ENCODE measurements at regions not wholly inside any gene's neighbourhood (a gene's known extent, or its start where the extent isn't known, plus 50 kb on each side); places are given as distances from the start of the nearest gene placed in this dataset.

DNA sequence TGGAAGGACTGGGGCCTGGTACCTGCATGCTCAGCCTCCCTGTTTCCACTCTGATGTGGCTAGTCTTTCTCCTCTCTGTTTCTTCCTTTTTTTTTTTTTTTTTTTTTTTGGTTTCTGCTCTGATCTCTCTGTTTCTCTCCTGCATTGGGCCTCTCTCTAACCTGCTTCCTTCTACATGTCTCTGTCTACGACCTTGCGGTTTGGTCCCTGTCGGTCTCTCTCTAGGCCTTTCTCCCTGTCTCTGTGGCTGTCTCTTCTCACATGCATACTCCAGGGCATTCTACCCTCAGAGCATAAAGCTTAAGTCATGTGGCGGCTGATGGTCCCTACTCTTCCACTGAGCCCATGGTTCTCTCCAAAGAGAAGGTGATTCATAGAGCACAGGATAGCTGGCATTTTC, 1096.6 kb downstream of the BCL11B start:
- no peak for TF ChIP-seq POLR2A (IDR thresholded peaks at IDR 0.05)
- TF ChIP-seq, protein P1, sequence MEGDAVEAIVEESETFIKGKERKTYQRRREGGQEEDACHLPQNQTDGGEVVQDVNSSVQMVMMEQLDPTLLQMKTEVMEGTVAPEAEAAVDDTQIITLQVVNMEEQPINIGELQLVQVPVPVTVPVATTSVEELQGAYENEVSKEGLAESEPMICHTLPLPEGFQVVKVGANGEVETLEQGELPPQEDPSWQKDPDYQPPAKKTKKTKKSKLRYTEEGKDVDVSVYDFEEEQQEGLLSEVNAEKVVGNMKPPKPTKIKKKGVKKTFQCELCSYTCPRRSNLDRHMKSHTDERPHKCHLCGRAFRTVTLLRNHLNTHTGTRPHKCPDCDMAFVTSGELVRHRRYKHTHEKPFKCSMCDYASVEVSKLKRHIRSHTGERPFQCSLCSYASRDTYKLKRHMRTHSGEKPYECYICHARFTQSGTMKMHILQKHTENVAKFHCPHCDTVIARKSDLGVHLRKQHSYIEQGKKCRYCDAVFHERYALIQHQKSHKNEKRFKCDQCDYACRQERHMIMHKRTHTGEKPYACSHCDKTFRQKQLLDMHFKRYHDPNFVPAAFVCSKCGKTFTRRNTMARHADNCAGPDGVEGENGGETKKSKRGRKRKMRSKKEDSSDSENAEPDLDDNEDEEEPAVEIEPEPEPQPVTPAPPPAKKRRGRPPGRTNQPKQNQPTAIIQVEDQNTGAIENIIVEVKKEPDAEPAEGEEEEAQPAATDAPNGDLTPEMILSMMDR (IDR thresholded peaks at IDR 0.05): no peak

Measured in prostate gland (tissue), 2 donors.